NCI-H524 (cell line): ENCODE measurements at regions not wholly inside any gene's neighbourhood (a gene's known extent, or its start where the extent isn't known, plus 50 kb on each side); places are given as distances from the start of the nearest gene placed in this dataset.

Source experiments
- DNase-seq, 2 experiments: peaks; one replicate each; lab custom pipeline; 2025; lab: John Stamatoyannopoulos, UW

DNA sequence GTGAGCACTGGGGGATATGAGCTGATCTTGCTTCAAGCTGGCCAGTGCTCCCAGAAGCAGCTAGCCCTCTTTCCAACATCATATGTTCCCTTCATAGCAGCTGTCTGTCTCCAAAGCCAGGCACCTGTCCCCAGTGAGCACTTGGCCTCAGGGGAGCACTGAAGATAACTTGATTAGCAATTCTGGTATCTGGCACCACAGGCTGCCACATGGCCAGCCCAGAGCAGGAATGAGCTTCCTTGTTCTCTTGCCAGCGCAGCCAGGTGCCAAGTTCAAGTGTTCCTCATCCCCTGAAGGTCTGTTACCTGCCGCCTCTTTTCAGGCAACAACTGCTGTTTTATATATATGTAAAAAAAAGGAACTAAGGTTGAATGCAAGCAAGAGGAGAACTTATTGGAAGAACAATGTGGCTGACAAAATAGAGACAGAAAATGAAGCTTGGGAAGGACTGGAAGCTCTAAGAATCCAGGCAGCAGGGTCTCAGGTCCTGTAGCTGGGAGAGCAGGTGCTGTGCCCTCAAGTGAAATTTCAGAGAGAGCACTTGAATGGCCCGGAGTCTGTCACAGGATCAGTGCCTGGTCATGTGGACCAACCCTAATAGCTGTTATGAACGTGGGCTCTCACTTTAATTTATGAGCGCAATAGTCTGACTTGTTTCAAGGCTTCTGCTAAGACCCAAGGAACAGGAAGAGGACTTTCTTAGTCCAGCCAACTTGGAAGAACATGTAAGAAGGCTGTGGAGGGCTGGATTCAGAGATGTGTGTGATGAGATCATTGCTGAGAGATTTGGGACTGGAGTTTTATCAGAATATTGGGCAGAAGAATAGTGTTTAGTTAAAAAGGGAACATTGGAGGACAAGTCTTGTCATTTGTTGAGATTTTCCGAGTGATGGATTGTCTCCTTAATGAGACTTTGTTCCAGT lies 267.2 kb downstream of the GLRX3 start:
- peak; percentile 3 to 37 for DNase-seq

DNA sequence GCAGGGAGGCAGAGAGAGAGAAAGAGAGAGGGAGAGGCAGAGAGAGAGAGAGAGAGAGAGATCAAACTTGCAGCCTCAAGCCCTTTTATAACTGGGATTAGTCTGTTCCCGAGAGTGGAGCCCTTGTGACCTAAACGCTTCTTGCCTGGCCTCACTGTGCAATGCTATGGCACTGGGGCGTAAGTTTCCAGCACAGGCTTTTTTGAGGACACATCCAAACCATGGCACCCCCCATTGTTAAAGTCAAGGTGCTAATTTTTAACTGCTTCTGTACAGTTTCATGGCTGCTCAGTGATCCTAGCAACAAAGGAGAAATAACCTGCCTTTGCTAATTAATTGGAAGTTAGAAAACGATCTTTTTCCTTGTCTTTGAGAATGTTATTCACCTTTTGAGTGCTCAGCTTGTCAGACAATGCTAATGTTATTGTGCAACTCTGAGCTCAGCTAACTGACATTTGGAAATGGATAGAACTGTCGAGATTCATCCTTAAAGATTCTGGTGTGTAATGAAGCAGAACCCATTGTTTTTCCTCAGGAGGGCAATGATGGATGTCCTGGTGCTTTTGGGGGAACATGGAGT lies 268.4 kb downstream of the GLRX3 start:
- no peak for DNase-seq

- DNase-seq, result no peak
These were observed 270.9 kb downstream of the GLRX3 start for GRCh38 chr10:130407052-130407451.

DNA sequence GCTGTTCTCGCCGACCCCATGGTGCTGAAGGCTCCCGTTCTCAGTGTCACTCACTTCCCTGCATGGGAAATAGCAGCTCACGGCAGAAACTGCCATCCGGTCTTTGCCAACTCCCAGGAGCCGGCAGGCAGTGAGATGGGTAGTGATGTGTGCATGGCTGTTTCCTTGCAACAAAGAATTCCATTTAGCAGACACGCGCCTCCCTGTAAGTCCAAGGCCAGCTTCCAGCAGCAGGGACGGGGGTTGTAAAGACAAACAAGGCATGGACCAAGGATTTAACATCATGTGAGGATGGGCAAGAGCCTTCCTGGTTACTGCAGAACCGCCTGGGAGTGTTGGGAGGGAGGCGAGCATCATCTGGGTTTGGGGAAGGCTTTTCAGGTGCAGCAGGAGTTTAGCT lies 273.1 kb downstream of the GLRX3 start:
- no peak for DNase-seq

GRCh38 chr10:130409931-130410330 lies 273.7 kb downstream of the GLRX3 start:
- DNase-seq, result no peak

DNA sequence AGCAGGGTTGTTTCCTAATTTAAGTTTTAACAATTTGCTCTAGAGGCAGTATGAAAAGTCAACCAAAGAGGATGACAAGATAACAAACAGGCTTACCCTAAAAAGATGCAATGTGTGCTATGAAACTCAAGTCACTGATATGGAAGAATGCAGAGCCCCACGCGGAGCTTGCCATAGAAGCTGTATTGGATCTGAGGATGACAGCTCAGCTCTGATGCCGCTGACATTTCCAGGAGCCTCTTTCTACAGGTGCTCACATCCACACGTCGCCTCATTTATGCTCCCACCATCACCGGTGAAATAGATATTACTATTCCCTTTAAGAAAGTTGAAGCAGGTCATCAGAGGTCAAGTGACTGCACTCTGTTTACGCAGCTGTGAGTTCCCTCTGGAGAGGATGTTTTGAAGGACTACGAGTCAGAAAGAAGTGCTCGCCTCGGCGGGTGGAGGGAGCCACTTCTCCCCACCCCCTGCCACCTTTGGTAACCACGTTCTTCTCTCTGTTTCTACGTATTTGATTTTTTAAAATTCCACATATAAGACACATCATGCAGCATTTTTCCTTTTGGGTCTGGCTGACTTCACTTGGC lies 275.4 kb downstream of the GLRX3 start:
- peak in 1 of 2 experiments; percentile 26 for DNase-seq

GRCh38 chr10:130412317-130412716 lies 276.1 kb downstream of the GLRX3 start:
- no peak for DNase-seq

DNA sequence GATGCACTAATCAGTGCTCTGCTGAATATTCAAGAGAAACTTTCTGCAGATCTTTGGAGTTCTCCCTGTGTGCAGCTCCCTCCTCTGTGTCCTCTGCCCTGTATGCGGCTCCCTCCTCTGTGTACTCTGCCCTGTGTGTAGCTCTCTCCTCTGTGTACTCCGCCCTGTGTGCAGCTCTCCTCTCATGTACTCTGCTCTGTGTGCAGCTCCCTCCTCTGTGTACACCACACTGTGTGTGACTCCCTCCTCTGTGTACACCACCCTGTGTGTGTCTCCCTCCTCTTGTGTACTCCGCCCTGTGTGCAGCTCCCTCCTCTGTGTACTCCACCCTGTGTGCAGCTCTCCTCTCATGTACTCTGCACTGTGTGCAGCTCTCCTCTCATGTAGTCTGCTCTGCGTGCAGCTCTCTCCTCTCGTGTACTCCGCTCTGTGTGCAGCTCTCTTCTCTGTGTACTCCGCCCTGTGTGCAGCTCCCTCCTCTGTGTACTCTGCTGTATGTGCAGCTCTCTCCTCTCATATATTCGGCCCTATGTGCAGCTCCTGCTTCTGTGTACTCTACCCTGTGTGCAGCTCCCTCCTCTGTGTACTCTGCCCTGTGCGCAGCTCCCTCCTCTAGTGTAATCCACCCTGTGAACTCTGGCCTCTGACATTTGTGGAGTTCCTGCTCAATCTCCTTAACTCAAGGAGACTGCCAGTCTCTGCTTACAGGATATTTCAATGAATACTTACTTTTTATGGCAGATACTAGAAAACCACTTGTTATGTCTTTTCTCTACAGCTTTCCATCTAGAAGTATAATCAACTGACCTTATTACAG lies 280.4 kb downstream of the GLRX3 start:
- no peak for DNase-seq

DNA sequence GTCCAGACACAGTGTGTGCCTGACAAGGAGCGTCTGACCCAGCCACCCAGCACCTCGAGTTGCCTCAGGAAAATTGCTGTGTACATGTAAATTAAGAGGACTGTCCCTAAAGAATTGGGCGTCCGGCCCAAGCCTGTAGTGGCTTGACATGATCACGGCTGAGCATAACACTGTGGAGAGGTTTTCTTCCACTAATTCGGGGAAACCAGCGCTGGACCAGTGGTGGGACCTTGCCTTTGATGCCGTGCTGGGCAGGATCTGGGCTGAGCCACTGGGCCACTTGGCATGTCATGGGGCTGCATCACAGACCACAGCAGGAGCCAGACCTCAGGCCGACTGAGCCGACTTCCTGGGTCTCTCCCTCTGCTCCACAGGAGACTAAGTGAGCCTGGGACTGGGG lies 282.5 kb downstream of the GLRX3 start:
- DNase-seq, result no peak

GRCh38 chr10:130421909-130422308 lies 285.7 kb downstream of the GLRX3 start:
- DNase-seq, result no peak

DNA sequence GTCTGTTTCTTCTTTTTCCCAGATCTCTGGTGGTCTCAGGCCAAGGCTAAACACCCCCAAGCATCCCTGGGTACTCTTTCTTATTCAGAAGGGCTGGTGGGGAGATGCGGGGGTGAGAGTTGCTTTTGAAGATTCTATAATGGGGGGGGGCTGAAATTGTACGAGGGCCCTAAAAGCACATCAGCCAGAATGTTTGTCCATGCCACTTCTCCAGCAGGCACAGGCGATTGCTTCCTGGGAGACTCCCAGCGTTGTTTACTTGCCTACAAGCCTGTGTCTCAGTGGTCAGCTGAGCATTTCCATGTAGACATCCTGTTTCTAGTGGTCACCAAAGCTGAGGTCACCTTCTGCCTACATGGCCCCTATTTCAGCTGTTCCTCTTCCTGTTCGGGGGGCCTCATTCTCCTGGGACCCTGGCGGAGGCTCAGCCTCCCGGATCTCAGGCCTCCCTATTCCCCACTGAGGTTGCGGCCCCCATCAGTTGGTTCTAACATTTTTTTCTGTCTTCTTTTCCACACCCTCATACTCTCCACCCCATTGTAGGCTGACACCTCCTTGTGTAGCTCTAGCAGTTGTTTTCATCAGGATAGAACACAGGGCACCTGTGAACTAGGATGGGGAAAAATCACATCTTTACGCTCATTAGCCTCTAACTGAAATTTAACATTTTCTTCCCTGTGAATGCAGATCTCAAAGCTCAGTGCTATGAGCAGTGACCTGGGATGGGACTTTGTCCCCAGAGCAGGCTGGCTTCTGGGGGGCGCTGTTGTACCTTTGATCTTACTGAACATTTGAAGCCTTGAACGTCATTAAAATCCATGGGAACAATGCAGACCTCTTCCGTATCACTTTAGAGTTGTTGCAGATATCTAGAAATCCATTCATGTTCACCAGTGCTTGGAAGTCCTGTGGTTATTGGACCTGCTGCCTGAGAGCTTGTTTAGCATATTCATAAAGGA lies 286.5 kb downstream of the GLRX3 start:
- DNase-seq, result no peak

- no peak for DNase-seq
These were observed 287.5 kb downstream of the GLRX3 start for GRCh38 chr10:130423455-130424305.

DNA sequence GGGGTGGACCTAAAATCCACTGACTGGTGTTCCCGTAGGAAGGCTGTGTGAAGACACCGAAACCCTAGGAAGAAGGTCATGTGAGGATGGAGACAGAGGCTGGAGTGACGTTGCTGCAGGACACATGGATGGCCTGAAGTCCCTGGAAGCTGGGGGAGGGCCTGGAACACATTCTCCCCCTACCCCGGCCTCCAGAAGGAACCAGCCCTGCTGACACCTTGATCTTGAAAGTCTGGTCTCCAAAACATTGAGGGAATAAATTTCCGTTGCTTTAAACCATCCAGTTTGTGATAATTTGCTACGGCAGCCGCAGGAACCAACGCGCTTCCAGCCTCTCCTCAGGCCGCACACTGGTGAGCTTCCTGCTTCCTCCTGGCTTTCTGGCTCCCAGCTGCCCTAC lies 288.2 kb downstream of the GLRX3 start:
- DNase-seq, result no peak

- DNase-seq, result no peak
These were observed 289.0 kb downstream of the GLRX3 start for GRCh38 chr10:130425169-130425568.

- DNase-seq, result no peak
These were observed 289.8 kb downstream of the GLRX3 start for GRCh38 chr10:130425881-130426435.

DNA sequence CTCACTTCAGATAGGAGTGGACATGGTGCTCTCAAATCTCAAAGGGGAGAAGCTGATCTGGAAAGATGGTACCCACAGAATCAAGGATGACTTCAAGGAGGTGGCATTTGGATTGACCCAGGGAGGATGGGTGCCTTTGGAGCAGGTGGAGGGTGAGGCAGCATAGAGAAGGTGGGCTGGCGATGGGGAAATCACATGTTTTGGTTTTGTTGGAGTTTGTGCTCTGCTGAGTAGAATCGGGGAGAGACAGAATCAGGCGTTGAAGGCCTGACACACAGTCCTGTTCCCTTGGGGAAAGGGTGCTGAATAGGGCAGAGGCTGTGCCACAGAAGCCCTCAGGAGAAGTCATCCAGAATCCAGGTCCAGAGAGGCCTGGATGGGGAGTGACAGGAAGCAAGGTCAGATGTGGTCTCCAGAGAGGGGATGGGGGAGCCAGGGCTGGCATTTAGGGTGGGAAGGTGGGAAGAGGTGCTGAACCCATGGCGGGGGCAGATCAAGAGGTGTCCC lies 291.1 kb downstream of the GLRX3 start:
- no peak for DNase-seq

DNA sequence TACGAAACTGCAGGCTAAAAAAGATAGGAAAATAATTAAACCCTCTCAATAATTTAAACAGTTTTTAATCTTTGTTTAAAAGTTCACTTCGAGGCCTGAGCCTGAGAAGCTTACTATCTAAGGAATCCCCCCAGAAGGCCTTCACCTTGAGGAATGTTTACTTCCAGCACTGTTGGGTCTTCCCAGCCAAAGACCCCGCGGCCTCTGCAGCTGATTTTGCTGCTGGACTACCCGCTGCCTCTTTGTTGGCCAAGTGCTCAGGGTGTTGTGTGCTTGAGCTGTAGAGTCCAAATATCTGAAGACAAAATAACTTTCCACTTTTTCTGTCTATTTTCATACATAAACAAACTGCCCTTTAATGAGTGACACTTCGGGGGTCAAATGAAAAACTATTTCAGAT lies 292.7 kb downstream of the GLRX3 start:
- DNase-seq, result no peak

- no peak for DNase-seq
These were observed 293.6 kb downstream of the GLRX3 start for GRCh38 chr10:130429809-130430208.

- no peak for DNase-seq
These were observed 294.1 kb downstream of the GLRX3 start for GRCh38 chr10:130430291-130430690.
